SK-N-SH treated with all-trans-retinoic acid at 6 μM for 48 hours (cell line): ENCODE measurements at regions not wholly inside any gene's neighbourhood (a gene's known extent, or its start where the extent isn't known, plus 50 kb on each side); places are given as distances from the start of the nearest gene placed in this dataset.

Experiments used
- ATAC-seq: fragments of 200-7000 bp; cut with Tn5 transposase; 3 replicates; pipeline ENCODE4 v1.9.1; 2020; ENCODE audit warnings: mild to moderate bottlenecking, moderate library complexity
- BACH2 ChIP-seq: fragments of 250-450 bp; sonication (Bioruptor Pico); IDR thresholded peaks from 2 replicates; pipeline ENCODE4 v1.9.0; 2021; ENCODE audit warnings: mild to moderate bottlenecking, borderline replicate concordance
- CSDC2 ChIP-seq: fragments of 250-450 bp; sonication (Bioruptor Pico); IDR thresholded peaks from 2 replicates; pipeline ENCODE4 v1.5.0; 2020; ENCODE audit warnings: mild to moderate bottlenecking, moderate library complexity
- ESRRG ChIP-seq: fragments of 250-450 bp; sonication (Bioruptor Pico); IDR thresholded peaks from 2 replicates; pipeline ENCODE4 v1.6.1; 2021; ENCODE audit warnings: mild to moderate bottlenecking
- GLIS3 ChIP-seq: fragments of 250-450 bp; sonication (Bioruptor Pico); IDR thresholded peaks from 2 replicates; pipeline ENCODE4 v1.5.0; 2020; ENCODE audit warnings: mild to moderate bottlenecking, moderate library complexity
- ISL1 ChIP-seq: fragments of 250-450 bp; sonication (Bioruptor Pico); IDR thresholded peaks from 2 replicates; pipeline ENCODE4 v2.1.2; 2022; ENCODE audit warnings: mild to moderate bottlenecking, moderate library complexity
- OSR1 ChIP-seq: fragments of 250-450 bp; sonication (Bioruptor Pico); IDR thresholded peaks from 2 replicates; pipeline ENCODE4 v1.8.0; 2022; ENCODE audit warnings: moderate library complexity, mild to moderate bottlenecking, inconsistent platforms
- PPARA ChIP-seq: fragments of 250-450 bp; sonication (Bioruptor Pico); IDR thresholded peaks from 2 replicates; pipeline ENCODE4 v1.5.0; 2020; ENCODE audit warnings: mild to moderate bottlenecking, borderline replicate concordance
- RARB ChIP-seq: fragments of 250-450 bp; sonication (Bioruptor Pico); IDR thresholded peaks from 2 replicates; pipeline ENCODE4 v1.8.0; 2021; ENCODE audit warnings: mild to moderate bottlenecking, moderate library complexity
- SNAI2 ChIP-seq: fragments of 250-450 bp; sonication (Bioruptor Pico); IDR thresholded peaks from 2 replicates; pipeline ENCODE4 v1.5.0; 2020; ENCODE audit warnings: mild to moderate bottlenecking, moderate library complexity
- TCF4 ChIP-seq: fragments of 250-450 bp; sonication (Bioruptor Pico); IDR thresholded peaks from 2 replicates; pipeline ENCODE4 v1.8.0; 2021; ENCODE audit warnings: mild to moderate bottlenecking, moderate library complexity, borderline replicate concordance
- ZC3H10 ChIP-seq: fragments of 250-450 bp; sonication (Bioruptor Pico); IDR thresholded peaks from 2 replicates; pipeline ENCODE4 v1.5.1; 2021; ENCODE audit warnings: mild to moderate bottlenecking, moderate library complexity
- ZFP3 ChIP-seq: fragments of 250-450 bp; sonication (Bioruptor Pico); IDR thresholded peaks from 2 replicates; pipeline ENCODE4 v1.5.0; 2020; ENCODE audit warnings: mild to moderate bottlenecking, moderate library complexity
- ZNF565 ChIP-seq: fragments of 450-650 bp; formaldehyde crosslinking; conservative IDR thresholded peaks from 2 replicates; pipeline ENCODE4 v1.5.0; 2020; ENCODE audit warnings: low read depth, mild to moderate bottlenecking, moderate library complexity
- ZNF70 ChIP-seq: fragments of 450-650 bp; formaldehyde crosslinking; IDR thresholded peaks from 2 replicates; pipeline ENCODE4 v1.5.0; 2020; ENCODE audit warnings: mild to moderate bottlenecking, moderate library complexity
- ZNF8 ChIP-seq: fragments of 450-650 bp; formaldehyde crosslinking; IDR thresholded peaks from 2 replicates; pipeline ENCODE4 v1.5.0; 2020; ENCODE audit warnings: mild to moderate bottlenecking, moderate library complexity
- TF ChIP-seq, protein P1 (sequence below): fragments of 250-450 bp; sonication (Bioruptor Pico); IDR thresholded peaks from 2 replicates; pipeline ENCODE4 v1.8.0; 2021; ENCODE audit warnings: low read depth, mild to moderate bottlenecking, moderate library complexity, borderline replicate concordance
- TF ChIP-seq, protein P2 (sequence below): fragments of 250-450 bp; sonication (Bioruptor Pico); IDR thresholded peaks from 2 replicates; pipeline ENCODE4 v1.5.1; 2020; ENCODE audit warnings: low read depth, mild to moderate bottlenecking, moderate library complexity
- TF ChIP-seq, protein P3 (sequence below): fragments of 250-450 bp; sonication (Bioruptor Pico); IDR thresholded peaks from 2 replicates; pipeline ENCODE4 v1.5.0; 2020; ENCODE audit warnings: mild to moderate bottlenecking, moderate library complexity
- TF ChIP-seq, protein P4 (sequence below): fragments of 250-450 bp; sonication (Bioruptor Pico); IDR thresholded peaks from 2 replicates; pipeline ENCODE4 v1.5.1; 2021; ENCODE audit warnings: mild to moderate bottlenecking, moderate library complexity

DNA sequence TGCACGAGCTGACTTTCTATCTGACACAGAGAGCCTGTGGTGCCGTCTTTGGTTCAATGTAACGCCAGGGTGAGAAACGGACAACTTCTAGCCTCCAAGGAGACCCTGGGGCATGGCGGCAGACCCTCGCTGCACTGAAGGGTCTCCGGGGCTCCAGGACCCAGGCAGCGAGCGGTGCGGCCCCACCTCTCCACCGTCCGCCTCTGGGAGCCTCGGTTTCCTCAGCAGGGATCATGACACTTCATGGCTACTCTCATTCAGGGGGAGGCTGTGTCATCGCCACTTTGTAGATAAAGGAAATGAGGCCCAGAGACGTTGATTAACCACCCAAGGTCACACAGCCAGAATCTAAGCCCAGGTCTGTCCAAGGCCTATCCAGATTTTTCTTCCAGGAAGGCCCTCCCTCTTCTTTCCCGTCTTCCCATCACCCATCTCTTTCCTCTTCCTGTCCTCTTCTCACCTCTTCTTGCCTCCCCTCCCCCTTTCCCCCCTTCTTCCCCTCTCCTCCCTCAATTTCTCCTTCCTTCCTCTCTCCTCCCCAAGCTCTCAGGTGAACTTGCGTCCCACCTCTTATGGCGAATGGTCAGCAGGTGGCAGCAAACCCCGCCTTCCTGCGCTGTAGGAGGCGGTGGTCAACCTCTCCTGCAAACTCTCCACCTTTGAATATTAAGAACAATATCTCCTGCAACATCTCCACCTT is 69.3 kb upstream of the HMX1 start (continued):
- no peak for TF ChIP-seq SNAI2 (CRISPR knock-in tag)
- TF ChIP-seq, protein P1, sequence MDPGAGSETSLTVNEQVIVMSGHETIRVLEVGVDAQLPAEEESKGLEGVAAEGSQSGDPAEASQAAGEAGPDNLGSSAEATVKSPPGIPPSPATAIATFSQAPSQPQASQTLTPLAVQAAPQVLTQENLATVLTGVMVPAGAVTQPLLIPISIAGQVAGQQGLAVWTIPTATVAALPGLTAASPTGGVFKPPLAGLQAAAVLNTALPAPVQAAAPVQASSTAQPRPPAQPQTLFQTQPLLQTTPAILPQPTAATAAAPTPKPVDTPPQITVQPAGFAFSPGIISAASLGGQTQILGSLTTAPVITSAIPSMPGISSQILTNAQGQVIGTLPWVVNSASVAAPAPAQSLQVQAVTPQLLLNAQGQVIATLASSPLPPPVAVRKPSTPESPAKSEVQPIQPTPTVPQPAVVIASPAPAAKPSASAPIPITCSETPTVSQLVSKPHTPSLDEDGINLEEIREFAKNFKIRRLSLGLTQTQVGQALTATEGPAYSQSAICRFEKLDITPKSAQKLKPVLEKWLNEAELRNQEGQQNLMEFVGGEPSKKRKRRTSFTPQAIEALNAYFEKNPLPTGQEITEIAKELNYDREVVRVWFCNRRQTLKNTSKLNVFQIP (CRISPR knock-in tag): no peak
- no peak for TF ChIP-seq ZNF8 (CRISPR knock-in tag)

DNA sequence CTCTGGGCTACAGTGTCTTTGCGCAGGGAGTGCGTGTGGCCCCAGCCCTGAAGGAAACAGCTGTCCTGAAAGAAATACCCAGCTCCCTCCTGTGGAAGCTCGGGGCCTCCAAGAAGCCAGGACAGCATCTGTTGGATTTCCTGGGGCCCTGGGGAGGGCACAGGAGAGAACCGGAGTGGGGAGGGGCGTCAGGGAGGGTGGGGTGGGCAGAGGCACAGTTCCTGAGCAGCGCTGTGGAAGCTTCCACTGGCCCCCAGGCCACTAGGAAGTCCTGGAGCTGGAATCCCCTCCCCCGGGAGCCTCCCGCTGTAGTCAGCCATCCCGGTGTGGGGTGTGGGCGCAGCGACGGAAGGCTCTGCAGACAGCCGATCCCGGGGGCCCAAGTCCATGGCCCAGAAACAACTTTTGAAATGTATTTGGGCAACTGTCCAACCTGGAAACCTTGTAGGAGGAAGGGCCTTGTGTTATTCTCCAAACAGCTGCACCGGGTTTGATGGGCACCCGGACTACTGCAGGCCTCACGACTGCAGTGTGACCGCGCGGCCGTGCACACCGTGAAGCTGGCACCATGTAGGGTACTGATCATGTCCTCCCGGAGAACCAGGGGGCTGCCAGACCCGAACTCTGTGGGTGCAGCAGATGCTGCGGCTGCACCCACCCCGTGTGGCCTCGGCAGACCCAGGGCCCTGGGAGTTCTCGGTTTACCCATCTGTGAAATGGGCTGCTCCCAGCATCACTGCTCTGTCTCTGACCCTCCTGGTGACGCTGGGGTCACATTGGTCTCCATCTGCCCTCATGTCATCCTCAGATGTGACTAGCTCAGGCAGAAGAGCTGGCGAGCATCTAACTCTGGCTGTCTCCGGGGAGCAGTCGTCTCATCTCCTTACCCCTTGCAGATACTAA is 68.5 kb upstream of the HMX1 start:
- no peak for ATAC-seq
- TF ChIP-seq, protein P2, sequence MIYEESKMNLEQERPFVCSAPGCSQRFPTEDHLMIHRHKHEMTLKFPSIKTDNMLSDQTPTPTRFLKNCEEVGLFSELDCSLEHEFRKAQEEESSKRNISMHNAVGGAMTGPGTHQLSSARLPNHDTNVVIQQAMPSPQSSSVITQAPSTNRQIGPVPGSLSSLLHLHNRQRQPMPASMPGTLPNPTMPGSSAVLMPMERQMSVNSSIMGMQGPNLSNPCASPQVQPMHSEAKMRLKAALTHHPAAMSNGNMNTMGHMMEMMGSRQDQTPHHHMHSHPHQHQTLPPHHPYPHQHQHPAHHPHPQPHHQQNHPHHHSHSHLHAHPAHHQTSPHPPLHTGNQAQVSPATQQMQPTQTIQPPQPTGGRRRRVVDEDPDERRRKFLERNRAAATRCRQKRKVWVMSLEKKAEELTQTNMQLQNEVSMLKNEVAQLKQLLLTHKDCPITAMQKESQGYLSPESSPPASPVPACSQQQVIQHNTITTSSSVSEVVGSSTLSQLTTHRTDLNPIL (CRISPR knock-in tag): no peak
- TF ChIP-seq ZC3H10 (CRISPR knock-in tag): no peak
- no peak for TF ChIP-seq ISL1 (CRISPR knock-in tag)
- no peak for TF ChIP-seq ZNF565 (CRISPR knock-in tag)
- TF ChIP-seq, protein P3, sequence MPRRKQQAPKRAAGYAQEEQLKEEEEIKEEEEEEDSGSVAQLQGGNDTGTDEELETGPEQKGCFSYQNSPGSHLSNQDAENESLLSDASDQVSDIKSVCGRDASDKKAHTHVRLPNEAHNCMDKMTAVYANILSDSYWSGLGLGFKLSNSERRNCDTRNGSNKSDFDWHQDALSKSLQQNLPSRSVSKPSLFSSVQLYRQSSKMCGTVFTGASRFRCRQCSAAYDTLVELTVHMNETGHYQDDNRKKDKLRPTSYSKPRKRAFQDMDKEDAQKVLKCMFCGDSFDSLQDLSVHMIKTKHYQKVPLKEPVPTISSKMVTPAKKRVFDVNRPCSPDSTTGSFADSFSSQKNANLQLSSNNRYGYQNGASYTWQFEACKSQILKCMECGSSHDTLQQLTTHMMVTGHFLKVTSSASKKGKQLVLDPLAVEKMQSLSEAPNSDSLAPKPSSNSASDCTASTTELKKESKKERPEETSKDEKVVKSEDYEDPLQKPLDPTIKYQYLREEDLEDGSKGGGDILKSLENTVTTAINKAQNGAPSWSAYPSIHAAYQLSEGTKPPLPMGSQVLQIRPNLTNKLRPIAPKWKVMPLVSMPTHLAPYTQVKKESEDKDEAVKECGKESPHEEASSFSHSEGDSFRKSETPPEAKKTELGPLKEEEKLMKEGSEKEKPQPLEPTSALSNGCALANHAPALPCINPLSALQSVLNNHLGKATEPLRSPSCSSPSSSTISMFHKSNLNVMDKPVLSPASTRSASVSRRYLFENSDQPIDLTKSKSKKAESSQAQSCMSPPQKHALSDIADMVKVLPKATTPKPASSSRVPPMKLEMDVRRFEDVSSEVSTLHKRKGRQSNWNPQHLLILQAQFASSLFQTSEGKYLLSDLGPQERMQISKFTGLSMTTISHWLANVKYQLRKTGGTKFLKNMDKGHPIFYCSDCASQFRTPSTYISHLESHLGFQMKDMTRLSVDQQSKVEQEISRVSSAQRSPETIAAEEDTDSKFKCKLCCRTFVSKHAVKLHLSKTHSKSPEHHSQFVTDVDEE (CRISPR knock-in tag): no peak
- TF ChIP-seq, protein P1 (CRISPR knock-in tag): no peak
- TF ChIP-seq GLIS3: no peak
- no peak for TF ChIP-seq SNAI2 (CRISPR knock-in tag)
- TF ChIP-seq ZFP3 (CRISPR knock-in tag): no peak
- TF ChIP-seq, protein P4, sequence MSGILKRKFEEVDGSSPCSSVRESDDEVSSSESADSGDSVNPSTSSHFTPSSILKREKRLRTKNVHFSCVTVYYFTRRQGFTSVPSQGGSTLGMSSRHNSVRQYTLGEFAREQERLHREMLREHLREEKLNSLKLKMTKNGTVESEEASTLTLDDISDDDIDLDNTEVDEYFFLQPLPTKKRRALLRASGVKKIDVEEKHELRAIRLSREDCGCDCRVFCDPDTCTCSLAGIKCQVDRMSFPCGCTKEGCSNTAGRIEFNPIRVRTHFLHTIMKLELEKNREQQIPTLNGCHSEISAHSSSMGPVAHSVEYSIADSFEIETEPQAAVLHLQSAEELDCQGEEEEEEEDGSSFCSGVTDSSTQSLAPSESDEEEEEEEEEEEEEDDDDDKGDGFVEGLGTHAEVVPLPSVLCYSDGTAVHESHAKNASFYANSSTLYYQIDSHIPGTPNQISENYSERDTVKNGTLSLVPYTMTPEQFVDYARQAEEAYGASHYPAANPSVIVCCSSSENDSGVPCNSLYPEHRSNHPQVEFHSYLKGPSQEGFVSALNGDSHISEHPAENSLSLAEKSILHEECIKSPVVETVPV (CRISPR knock-in tag): no peak

DNA sequence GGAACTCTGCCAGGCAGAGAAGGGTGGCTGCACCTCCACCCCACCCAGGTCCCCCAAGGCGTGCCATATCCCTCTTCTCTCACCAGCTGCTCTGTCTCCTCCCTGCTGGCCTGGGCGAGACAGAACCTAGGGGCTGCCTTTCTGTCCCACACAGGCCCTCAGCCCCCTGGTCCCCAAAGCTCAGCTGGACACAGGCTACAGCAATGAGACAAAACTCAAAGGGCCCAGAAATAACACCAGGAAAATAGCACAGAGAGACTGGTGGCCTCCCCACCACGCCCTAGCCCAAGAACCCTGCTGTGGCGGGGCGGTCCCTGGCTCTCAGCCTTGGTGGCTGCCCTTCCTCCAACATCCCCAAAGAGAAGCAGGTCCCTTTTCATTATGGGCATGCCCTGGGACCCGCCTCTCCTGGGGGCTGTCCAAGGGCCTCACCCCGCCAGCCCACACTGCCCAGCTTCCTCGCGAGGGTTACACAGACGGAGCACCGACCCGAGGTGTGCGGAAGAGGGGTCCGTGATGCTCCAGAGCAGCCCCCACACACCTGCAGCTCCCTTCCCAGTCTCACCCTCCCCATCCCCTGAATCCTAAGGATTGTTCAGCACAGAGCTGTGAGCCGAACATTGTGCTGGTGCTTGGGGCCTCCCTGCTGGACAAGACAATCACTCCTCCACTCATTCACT is 67.7 kb upstream of the HMX1 start:
- TF ChIP-seq ZC3H10 (CRISPR knock-in tag) (no peak), OSR1 (CRISPR knock-in tag) (no peak), RARB (CRISPR knock-in tag) (no peak), GLIS3 (no peak), TCF4 (no peak), PPARA (CRISPR knock-in tag) (no peak), ESRRG (no peak), ZNF8 (CRISPR knock-in tag) (no peak), ZFP3 (CRISPR knock-in tag) (no peak), BACH2 (CRISPR knock-in tag) (no peak), SNAI2 (CRISPR knock-in tag) (no peak), CSDC2 (CRISPR knock-in tag) (no peak), ZNF70 (CRISPR knock-in tag) (no peak)
- TF ChIP-seq, protein P3 (CRISPR knock-in tag): no peak
- TF ChIP-seq, protein P1 (CRISPR knock-in tag): no peak
- ATAC-seq: no peak
